GM20000 (cell line): ENCODE measurements at regions not wholly inside any gene's neighbourhood (a gene's known extent, or its start where the extent isn't known, plus 50 kb on each side); places are given as distances from the start of the nearest gene placed in this dataset.
"Not testable (repeated sequence)": the region's sequence is repeated elsewhere in the genome, so short reads cannot be mapped to it uniquely, and the experiment has no call there.

ENCODE experiments used
- DNase-seq: peaks from one replicate; pipeline ENCODE4 v3.0.0; 2012; ENCODE audit warnings: low spot score
- TF ChIP-seq, protein P1 (sequence below): IDR thresholded peaks from 2 replicates; pipeline ENCODE4 v1.5.1; 2012; ENCODE audit warnings: mild to moderate bottlenecking, control low read depth; ENCODE audit errors: extremely low read depth, missing control alignments

DNA sequence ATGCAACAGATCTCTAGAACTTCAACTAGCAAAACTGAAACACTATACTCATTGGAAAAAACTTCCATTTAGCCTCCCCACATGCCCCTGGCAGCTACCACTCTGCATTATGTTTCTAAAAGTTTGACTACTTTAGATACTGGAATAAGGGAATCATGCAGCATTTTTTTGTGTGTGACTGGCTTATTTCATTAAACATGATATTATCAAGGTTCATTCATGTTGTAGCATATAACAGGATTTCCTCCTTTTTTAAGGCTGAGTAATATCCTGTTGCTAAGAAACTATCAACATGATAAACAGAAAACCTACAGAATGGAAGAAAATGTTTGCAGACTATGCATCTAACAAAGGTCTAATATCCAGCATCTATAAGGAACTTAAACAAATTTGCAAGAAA is 597.9 kb downstream of the DMRTA1 start:
- no peak for DNase-seq
- TF ChIP-seq, protein P1, sequence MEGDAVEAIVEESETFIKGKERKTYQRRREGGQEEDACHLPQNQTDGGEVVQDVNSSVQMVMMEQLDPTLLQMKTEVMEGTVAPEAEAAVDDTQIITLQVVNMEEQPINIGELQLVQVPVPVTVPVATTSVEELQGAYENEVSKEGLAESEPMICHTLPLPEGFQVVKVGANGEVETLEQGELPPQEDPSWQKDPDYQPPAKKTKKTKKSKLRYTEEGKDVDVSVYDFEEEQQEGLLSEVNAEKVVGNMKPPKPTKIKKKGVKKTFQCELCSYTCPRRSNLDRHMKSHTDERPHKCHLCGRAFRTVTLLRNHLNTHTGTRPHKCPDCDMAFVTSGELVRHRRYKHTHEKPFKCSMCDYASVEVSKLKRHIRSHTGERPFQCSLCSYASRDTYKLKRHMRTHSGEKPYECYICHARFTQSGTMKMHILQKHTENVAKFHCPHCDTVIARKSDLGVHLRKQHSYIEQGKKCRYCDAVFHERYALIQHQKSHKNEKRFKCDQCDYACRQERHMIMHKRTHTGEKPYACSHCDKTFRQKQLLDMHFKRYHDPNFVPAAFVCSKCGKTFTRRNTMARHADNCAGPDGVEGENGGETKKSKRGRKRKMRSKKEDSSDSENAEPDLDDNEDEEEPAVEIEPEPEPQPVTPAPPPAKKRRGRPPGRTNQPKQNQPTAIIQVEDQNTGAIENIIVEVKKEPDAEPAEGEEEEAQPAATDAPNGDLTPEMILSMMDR, result no peak

DNA sequence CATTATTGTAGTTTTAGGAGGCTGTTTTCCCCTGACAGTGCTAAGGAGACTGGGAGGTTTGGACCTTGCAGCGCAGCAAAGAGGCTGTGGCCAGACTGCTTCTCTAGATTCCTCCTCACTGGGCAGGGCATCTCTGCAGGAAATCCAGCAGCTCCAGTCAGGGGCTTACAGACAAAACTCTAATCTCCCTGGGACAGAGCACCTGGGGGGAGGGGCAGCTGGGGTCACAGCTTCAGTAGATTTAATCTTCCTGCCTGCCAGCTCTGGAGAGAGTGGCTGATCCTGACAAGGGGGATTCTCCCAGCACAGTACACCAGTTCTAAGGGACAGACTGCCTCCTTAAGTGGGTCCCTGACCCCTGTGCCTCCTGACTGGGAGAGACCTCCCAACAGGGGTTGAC is 599.4 kb downstream of the DMRTA1 start:
- DNase-seq, result not testable (repeated sequence)

- no peak for DNase-seq
- TF ChIP-seq, protein P1, result no peak
These were observed 603.9 kb downstream of the DMRTA1 start for GRCh38 chr9:23050548-23050947.

- TF ChIP-seq, protein P1, result no peak
- no peak for DNase-seq
These were observed 626.5 kb downstream of the DMRTA1 start for GRCh38 chr9:23073136-23073535.

DNA sequence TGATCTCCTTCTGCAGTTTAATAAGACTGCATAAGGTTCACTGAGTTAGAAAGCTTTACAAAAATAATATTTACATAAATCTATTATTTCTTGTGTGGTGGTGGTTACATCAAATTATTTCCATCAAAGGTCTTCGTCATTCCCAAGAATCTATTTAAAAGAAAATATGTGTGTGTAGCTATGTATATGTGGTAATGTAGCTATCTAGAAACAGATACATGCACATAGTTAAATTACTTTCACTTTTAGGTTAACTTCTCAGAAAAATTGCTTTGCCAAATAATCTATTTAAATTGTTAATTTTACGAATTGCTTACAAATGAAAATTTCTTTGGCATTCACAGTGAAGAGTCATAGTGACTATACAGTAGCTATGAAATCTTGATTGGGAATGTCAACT is 633.2 kb downstream of the DMRTA1 start:
- no peak for DNase-seq
- TF ChIP-seq, protein P1, result no peak

DNA sequence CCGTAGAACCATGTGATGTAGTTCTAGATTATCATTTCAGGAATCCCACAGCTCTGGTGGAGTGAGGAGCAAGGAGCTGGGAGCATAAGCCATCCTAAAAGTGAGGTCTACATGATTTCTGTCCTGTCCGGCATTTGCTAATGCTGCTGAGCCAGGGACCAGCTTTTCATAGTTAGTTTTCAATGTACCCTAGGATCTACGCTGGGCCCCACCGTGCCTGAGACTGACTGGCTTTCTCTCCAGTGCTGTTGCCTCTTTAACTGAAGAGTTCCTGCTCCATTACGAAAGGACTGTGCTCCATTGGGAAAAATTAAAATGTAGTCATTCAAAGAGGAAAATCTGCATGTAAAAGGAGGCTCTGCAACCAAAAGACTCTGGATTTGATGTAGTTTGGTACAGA is 634.8 kb downstream of the DMRTA1 start:
- TF ChIP-seq, protein P1, result no peak
- no peak for DNase-seq

DNA sequence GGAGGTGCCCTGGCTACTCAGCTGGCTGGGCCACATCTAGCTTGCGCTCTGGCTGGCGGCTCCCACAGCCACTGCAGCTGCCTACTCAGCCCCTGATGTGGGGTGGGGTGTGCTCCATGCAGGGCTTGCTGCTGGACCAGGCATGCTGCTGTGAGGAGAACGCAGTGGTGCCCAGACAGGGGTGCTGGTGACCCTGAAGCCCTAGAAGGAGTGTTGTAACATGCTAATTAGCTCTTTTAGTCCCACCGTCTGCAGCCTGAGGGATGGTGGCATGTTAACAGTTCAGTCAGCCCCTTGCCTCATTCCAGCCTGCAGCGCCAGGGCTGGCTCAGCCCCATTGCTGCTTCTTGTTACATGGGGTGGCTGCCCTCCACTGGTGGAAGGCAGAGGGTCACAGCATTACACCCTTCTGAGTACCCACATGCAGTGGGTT is 642.3 kb downstream of the DMRTA1 start:
- TF ChIP-seq, protein P1, result no peak
- DNase-seq, result no peak

DNA sequence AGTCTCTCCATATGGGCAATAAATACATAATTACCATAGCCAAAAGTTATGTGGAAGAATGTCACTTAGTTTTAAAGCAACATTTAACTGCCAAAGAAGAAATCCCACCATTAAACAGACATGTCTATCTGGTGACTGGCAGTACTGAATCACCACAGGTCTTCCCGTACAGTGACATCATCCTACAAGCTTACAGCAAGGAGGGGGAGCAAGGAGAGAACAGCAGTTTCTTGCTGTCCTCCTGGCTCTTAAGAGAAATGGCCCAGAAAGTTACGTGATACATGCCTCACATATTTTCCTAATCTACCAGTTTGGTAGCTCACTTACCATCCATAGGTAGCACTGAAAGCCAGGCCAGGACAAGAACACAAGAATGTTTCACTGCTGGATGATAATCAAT is 671.0 kb downstream of the DMRTA1 start:
- TF ChIP-seq, protein P1, result no peak
- DNase-seq, result no peak
